ENCODE measurements at regions not wholly inside any gene's neighbourhood (a gene's known extent, or its start where the extent isn't known, plus 50 kb on each side); places are given as distances from the start of the nearest gene placed in this dataset.

GRCh38 chr4:38383646-38384121 is 280.3 kb upstream of the KLF3 start:
- Histone ChIP-seq H3K4me2 (ENCODE audit: low read length) (no peak overlapping the region), H3K79me2 (replicated peaks; ENCODE audit: insufficient read depth, low read length) (no peaks in the 10 kb centered on the region), H3K9me3 (ENCODE audit: low read length) (no peaks in the 10 kb centered on the region), H4K20me1 (ENCODE audit: insufficient read depth) (no peaks in the 10 kb centered on the region), H3K9ac (ENCODE audit: low read length) (no peak overlapping the region), H3K36me3 (ENCODE audit: insufficient read depth, low read length) (no peaks in the 10 kb centered on the region), H3K27me3 (ENCODE audit: insufficient read depth, low read depth, low read length) (no peaks in the 10 kb centered on the region), H3F3A (ENCODE audit: insufficient read depth, low read length, poor library complexity, severe bottlenecking) (no peaks in the 10 kb centered on the region), H3K27ac (ENCODE audit: low read length) (no peak overlapping the region), H3K9me2 (ENCODE audit: insufficient read depth, low read length) (no peaks in the 10 kb centered on the region), H2AFZ (ENCODE audit: low read depth, low read length) (no peak overlapping the region), H3K4me3 (ENCODE audit: low read length) (no peak overlapping the region)
- TF ChIP-seq TAF1 (IDR thresholded peaks at IDR 0.05; ENCODE audit: low read depth) (no peak), MXI1 (conservative IDR thresholded peaks at IDR 0.05; ENCODE audit: poor library complexity, severe bottlenecking) (no peak), EZH2 (IDR thresholded peaks at IDR 0.05; ENCODE audit: borderline replicate concordance, insufficient read depth, low read length, poor library complexity, severe bottlenecking) (no peak), POLR2AphosphoS5 (IDR thresholded peaks at IDR 0.05) (no peak), SMC3 (conservative IDR thresholded peaks at IDR 0.05; ENCODE audit: poor library complexity) (no peak), RAD21 (conservative IDR thresholded peaks at IDR 0.05) (no peak), REST (IDR thresholded peaks at IDR 0.05; ENCODE audit: borderline replicate concordance) (no peak), EP300 (conservative IDR thresholded peaks at IDR 0.05; ENCODE audit: poor library complexity, severe bottlenecking) (no peak), CTCF (IDR thresholded peaks at IDR 0.05; ENCODE audit: poor library complexity, severe bottlenecking) (no peak)

GRCh38 chr4:38385093-38386004 is 278.6 kb upstream of the KLF3 start:
- no peaks in the 10 kb centered on the region for H3K79me2 ChIP-seq (replicated peaks; ENCODE audit: insufficient read depth, low read length)
- TF ChIP-seq REST (IDR thresholded peaks at IDR 0.05; ENCODE audit: borderline replicate concordance) = no peak
- no peaks in the 10 kb centered on the region for H3K36me3 ChIP-seq (ENCODE audit: insufficient read depth, low read length)
- no peaks in the 10 kb centered on the region for H4K20me1 ChIP-seq (ENCODE audit: insufficient read depth)
- no peaks in the 10 kb centered on the region for H3K27me3 ChIP-seq (ENCODE audit: insufficient read depth, low read depth, low read length)
- no peak overlapping the region for H3K9ac ChIP-seq (ENCODE audit: low read length)
- H2AFZ ChIP-seq (ENCODE audit: low read depth, low read length) = no peak overlapping the region
- no peaks in the 10 kb centered on the region for H3F3A ChIP-seq (ENCODE audit: insufficient read depth, low read length, poor library complexity, severe bottlenecking)
- H3K4me2 ChIP-seq (ENCODE audit: low read length) = no peak overlapping the region
- H3K27ac ChIP-seq (ENCODE audit: low read length) = no peak overlapping the region
- no peak overlapping the region for H3K4me3 ChIP-seq (ENCODE audit: low read length)
- no peaks in the 10 kb centered on the region for H3K9me3 ChIP-seq (ENCODE audit: low read length)
- no peaks in the 10 kb centered on the region for H3K9me2 ChIP-seq (ENCODE audit: insufficient read depth, low read length)
